ENCODE measurements at regions not wholly inside any gene's neighbourhood (a gene's known extent, or its start where the extent isn't known, plus 50 kb on each side); places are given as distances from the start of the nearest gene placed in this dataset.

DNA sequence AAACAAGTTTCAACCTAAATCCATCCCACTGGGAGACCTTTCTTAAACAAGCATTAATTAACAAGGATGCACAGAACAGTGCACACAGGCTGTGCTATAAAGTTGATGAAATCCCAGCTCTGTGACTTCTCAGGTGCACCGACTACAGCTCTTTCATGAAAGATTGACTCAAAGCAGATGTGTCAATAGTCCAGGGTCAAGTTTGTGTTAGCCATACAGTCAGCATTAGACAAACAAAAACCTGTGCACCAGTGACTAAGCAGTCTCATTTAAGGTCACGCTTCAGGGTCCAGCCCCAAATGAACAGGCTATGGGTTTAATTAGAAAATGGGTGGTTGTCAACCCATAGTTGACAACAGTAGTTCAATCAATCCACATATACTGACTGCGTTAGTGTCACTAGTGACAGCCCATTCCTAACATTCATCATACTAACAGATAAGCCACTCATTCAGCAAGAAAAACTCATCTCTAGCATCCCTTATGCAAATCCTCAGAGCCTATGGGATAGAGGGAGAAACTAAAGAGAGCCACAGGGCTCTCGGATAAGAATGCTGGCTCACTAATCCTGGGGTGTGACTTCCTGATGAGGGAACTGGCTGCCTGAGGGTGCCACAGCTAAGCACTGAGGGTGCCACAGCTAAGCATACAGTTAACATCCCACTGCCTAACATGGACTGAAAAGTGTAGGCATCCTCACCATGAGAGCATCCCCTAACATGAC, 84.1 kb downstream of the WNT5A start:
- no peak for TF ChIP-seq EZH2 (IDR thresholded peaks at IDR 0.05; ENCODE audit: borderline replicate concordance, low read length)
- TF ChIP-seq, protein P1, sequence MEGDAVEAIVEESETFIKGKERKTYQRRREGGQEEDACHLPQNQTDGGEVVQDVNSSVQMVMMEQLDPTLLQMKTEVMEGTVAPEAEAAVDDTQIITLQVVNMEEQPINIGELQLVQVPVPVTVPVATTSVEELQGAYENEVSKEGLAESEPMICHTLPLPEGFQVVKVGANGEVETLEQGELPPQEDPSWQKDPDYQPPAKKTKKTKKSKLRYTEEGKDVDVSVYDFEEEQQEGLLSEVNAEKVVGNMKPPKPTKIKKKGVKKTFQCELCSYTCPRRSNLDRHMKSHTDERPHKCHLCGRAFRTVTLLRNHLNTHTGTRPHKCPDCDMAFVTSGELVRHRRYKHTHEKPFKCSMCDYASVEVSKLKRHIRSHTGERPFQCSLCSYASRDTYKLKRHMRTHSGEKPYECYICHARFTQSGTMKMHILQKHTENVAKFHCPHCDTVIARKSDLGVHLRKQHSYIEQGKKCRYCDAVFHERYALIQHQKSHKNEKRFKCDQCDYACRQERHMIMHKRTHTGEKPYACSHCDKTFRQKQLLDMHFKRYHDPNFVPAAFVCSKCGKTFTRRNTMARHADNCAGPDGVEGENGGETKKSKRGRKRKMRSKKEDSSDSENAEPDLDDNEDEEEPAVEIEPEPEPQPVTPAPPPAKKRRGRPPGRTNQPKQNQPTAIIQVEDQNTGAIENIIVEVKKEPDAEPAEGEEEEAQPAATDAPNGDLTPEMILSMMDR (IDR thresholded peaks at IDR 0.05; ENCODE audit: low read length) = no peak

All from OCI-LY1 (cell line).